CD14-positive monocyte (primary cell): ENCODE measurements at regions not wholly inside any gene's neighbourhood (a gene's known extent, or its start where the extent isn't known, plus 50 kb on each side); places are given as distances from the start of the nearest gene placed in this dataset.

Source experiments
- DNase-seq, 3 donors: peaks; one replicate each; pipeline ENCODE4 v3.0.0-alpha.2; 2011 to 2022
- H2AFZ ChIP-seq: 2 replicates; pipeline ENCODE4 v1.6.0; 2012; ENCODE audit warnings: mild to moderate bottlenecking, low read depth, low read length, inconsistent platforms; ENCODE audit not compliant: insufficient read depth, poor library complexity, severe bottlenecking
- H3K27ac ChIP-seq, 2 donors: 1 replicate in 1 of 2; 2 replicates in 1 of 2; pipeline ENCODE4 v1.5.1; 2012 to 2013; ENCODE audit warnings: low read length in 2 of 2, control low read depth in 1 of 2, inconsistent platforms in 1 of 2, low read depth in 1 of 2, mild to moderate bottlenecking in 1 of 2
- H3K27me3 ChIP-seq, 2 donors: one replicate each; pipeline versions ENCODE4 v1.6.0 to v1.6.1; 2011 to 2013; ENCODE audit warnings: low read length in 2 of 2; ENCODE audit not compliant: control insufficient read depth in 2 of 2, insufficient read depth in 2 of 2
- H3K36me3 ChIP-seq, 2 donors: replicated peaks in 1 of 2; 1 replicate in 1 of 2; 2 replicates in 1 of 2; pipeline versions ENCODE4 v1.5.1 to v1.6.1; 2012 to 2013; ENCODE audit warnings: low read length in 2 of 2, control low read depth in 1 of 2, inconsistent platforms in 1 of 2, mild to moderate bottlenecking in 1 of 2; ENCODE audit not compliant: insufficient read depth in 2 of 2, control insufficient read depth in 1 of 2
- H3K4me1 ChIP-seq, 2 donors: 1 replicate in 1 of 2; 2 replicates in 1 of 2; pipeline versions ENCODE4 v1.5.1 to v1.6.1; 2012 to 2013; ENCODE audit warnings: low read length in 2 of 2, control low read depth in 1 of 2, inconsistent platforms in 1 of 2, mild to moderate bottlenecking in 1 of 2, moderate library complexity in 1 of 2; ENCODE audit not compliant: insufficient read depth in 2 of 2, control insufficient read depth in 1 of 2
- H3K4me2 ChIP-seq: replicated peaks from 2 replicates; pipeline ENCODE3; 2012; ENCODE audit warnings: low read length, moderate library complexity, mild to moderate bottlenecking; ENCODE audit not compliant: poor library complexity, severe bottlenecking; ENCODE audit errors: extremely low read depth
- H3K4me3 ChIP-seq, 3 experiments: fragments of 200-600 bp in 1 of 3; sonication (generic) in 1 of 3; replicated peaks in 1 of 3; 1 replicate in 2 of 3; 2 replicates in 1 of 3; pipeline ENCODE4 v1.5.1; 2011 to 2013; ENCODE audit warnings: low read length in 3 of 3, mild to moderate bottlenecking in 3 of 3, control low read depth in 2 of 3, low read depth in 2 of 3, inconsistent platforms in 1 of 3, moderate library complexity in 1 of 3
- H3K79me2 ChIP-seq: 2 replicates; pipeline ENCODE4 v1.6.0; 2012; ENCODE audit warnings: mild to moderate bottlenecking, control low read depth, inconsistent platforms, low read length, moderate library complexity; ENCODE audit not compliant: insufficient read depth
- H3K9ac ChIP-seq: 2 replicates; pipeline ENCODE4 v1.6.0; 2017; ENCODE audit warnings: low read length, mild to moderate bottlenecking; ENCODE audit not compliant: insufficient read depth, poor library complexity, severe bottlenecking
- H3K9me3 ChIP-seq, 2 donors: replicated peaks in 1 of 2; 1 replicate in 1 of 2; 2 replicates in 1 of 2; pipeline versions ENCODE4 v1.5.1 to v1.6.1; 2012 to 2013; ENCODE audit warnings: low read length in 2 of 2, control low read depth in 1 of 2; ENCODE audit not compliant: control insufficient read depth in 1 of 2, insufficient read depth in 1 of 2
- H4K20me1 ChIP-seq: 2 replicates; pipeline ENCODE4 v1.6.0; 2012; ENCODE audit warnings: mild to moderate bottlenecking, low read length, control low read depth, moderate library complexity; ENCODE audit not compliant: insufficient read depth
- H3K27ac Mint-ChIP-seq, 7 donors: one replicate each; pipeline ENCODE4 v1.8.0; 2020; ENCODE audit warnings: mild to moderate bottlenecking in 7 of 7, mixed read lengths in 7 of 7, moderate library complexity in 6 of 7, inconsistent platforms in 2 of 7
- H3K27me3 Mint-ChIP-seq, 3 donors: one replicate each; pipeline ENCODE4 v1.8.0; 2021 to 2022; ENCODE audit warnings: low read depth in 3 of 3, mild to moderate bottlenecking in 3 of 3, mixed read lengths in 3 of 3, moderate library complexity in 3 of 3, inconsistent platforms in 1 of 3
- H3K36me3 Mint-ChIP-seq, 2 donors: one replicate each; pipeline ENCODE4 v1.8.0; 2020; ENCODE audit warnings: mixed read lengths in 2 of 2, inconsistent platforms in 1 of 2, mild to moderate bottlenecking in 1 of 2
- H3K4me1 Mint-ChIP-seq: one replicate; pipeline ENCODE4 v1.8.0; 2020; ENCODE audit warnings: mild to moderate bottlenecking, mixed read lengths
- H3K4me3 Mint-ChIP-seq, 2 donors: one replicate each; pipeline ENCODE4 v1.8.0; 2020; ENCODE audit warnings: mild to moderate bottlenecking in 2 of 2, mixed read lengths in 2 of 2, moderate library complexity in 1 of 2
- H3K9me3 Mint-ChIP-seq, 7 donors: one replicate each; pipeline ENCODE4 v1.8.0; 2020 to 2022; ENCODE audit warnings: mixed read lengths in 7 of 7, mild to moderate bottlenecking in 6 of 7, moderate library complexity in 6 of 7, inconsistent platforms in 2 of 7
- WGBS: methylation state at CpG from one replicate; pipeline ENCODE4 v1.1.5; 2013; ENCODE audit warnings: missing lambda C conversion rate; ENCODE audit not compliant: insufficient coverage; 5-methylcytosine and 5-hydroxymethylcytosine counted together
- intact Hi-C, 2 donors: fragments of 100-400 bp; cut with micrococcal nuclease; formaldehyde crosslinking; loops; one replicate each; pipeline versions ENCODE4 v1.15.0 to v1.15.1; 2023
- TF ChIP-seq, protein P1 (sequence below): fragments of 200-600 bp; IDR thresholded peaks from one replicate; pipeline ENCODE4 v1.8.0; 2022; ENCODE audit warnings: antibody characterized with exemption, mild to moderate bottlenecking

DNA sequence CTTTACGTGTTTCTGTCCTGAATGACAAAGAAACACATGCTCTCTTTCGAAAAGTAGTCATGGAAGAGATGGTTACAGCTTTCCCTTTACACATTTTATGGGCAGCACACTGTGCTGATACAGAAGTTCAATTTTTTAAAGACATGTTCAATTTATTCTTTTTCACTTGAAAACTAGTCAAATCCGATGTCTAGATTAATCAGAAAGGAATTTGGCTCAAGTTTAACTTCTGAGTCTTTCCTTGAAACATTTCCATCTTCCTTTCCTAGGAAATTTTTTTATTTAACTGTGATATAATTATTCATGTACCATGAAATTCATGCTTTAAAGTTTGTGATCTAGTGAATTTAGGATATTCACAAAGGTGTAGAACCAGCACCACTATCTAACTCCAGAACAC, 360.1 kb downstream of the TNS3 start:
- Histone ChIP-seq H3K27me3 (no peaks in the 10 kb centered on the region), H4K20me1 (no peaks in the 10 kb centered on the region), H3K79me2 (no peaks in the 10 kb centered on the region), H2AFZ (no peak overlapping the region), H3K27ac (no peak overlapping the region), H3K4me1 (peaks cover 6 to 10% of the 10 kb centered on the region in 2 donors), H3K9ac (no peak overlapping the region), H3K9me3 (no peaks in the 10 kb centered on the region), H3K4me2 (no peak overlapping the region), H3K36me3 (no peaks in the 10 kb centered on the region), H3K4me3 (no peak overlapping the region)
- H3K4me3 Mint-ChIP-seq = no peak overlapping the region
- H3K27me3 Mint-ChIP-seq = peaks cover 0 to 1% (median 0%) of the 10 kb centered on the region in 3 donors
- no peaks in the 10 kb centered on the region for H3K36me3 Mint-ChIP-seq
- DNase-seq = no peak
- peaks cover 0 to 7% (median 1%) of the 10 kb centered on the region in 7 donors for H3K9me3 Mint-ChIP-seq
- no peak overlapping the region for H3K27ac Mint-ChIP-seq
- no CpG with 5 or more reads among the region's 3 CpGs for WGBS
- TF ChIP-seq, protein P1, sequence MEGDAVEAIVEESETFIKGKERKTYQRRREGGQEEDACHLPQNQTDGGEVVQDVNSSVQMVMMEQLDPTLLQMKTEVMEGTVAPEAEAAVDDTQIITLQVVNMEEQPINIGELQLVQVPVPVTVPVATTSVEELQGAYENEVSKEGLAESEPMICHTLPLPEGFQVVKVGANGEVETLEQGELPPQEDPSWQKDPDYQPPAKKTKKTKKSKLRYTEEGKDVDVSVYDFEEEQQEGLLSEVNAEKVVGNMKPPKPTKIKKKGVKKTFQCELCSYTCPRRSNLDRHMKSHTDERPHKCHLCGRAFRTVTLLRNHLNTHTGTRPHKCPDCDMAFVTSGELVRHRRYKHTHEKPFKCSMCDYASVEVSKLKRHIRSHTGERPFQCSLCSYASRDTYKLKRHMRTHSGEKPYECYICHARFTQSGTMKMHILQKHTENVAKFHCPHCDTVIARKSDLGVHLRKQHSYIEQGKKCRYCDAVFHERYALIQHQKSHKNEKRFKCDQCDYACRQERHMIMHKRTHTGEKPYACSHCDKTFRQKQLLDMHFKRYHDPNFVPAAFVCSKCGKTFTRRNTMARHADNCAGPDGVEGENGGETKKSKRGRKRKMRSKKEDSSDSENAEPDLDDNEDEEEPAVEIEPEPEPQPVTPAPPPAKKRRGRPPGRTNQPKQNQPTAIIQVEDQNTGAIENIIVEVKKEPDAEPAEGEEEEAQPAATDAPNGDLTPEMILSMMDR = no peak
- intact Hi-C loops = no loop called here
- H3K4me1 Mint-ChIP-seq = peaks cover 11% of the 10 kb centered on the region

DNA sequence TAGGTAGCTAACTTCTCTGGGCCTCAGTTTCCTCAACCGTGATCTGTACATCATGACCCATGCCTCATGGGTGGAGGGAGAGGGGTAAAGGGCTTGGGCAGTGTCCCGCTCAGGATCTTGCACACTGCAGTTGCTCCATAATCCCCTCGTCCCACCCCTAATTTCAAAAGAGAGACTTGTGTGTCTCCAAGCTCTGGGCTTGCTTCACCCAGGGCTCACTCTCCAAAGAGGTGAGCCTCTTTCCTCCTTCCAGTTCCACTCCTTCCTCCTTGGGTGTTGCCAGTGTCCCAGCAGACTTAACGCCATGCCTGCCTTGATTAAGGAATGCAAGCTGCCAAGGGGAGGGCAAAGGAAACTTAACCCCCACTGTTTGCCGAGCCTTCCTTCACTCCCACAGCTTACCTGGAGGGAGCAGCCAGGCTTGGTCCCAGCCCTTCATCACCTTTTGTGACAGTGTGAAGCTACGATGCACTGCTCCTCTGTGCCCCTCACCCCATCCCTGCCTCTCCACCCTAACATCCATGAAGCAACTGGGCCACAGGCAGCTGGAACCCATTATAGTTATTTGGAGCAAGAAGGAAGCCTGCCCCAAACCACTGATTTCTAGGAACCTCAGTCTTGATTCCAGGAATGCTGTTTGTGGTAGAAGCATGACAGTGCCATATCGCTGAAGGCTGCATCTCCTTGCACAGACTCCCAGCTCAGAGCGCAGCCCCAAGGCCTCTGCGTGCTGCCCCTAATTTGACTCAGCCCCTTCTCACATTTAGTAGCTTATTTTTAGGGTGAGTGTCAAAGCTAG, 363.3 kb downstream of the TNS3 start:
- WGBS = 70% methylated on average over 2 of the region's 9 CpGs
- H3K4me3 Mint-ChIP-seq = no peak overlapping the region

More for the DNA sequence above, 363.3 kb downstream of the TNS3 start:
- Mint-ChIP-seq H3K9me3 (peaks cover 0 to 6% (median 0%) of the 10 kb centered on the region in 7 donors), H3K4me1 (no peaks in the 10 kb centered on the region), H3K36me3 (no peaks in the 10 kb centered on the region), H3K27me3 (no peaks in the 10 kb centered on the region), H3K27ac (no peak overlapping the region)
- no peak overlapping the region for H3K27ac ChIP-seq
- no peak for DNase-seq
- intact Hi-C loops = no loop called here
- no peaks in the 10 kb centered on the region for H3K79me2 ChIP-seq
- no peak overlapping the region for H3K4me3 ChIP-seq
- no peaks in the 10 kb centered on the region for H4K20me1 ChIP-seq
- H3K4me2 ChIP-seq = no peak overlapping the region
- H3K9me3 ChIP-seq = no peaks in the 10 kb centered on the region
- H2AFZ ChIP-seq = no peak overlapping the region
- TF ChIP-seq, protein P1 = no peak
- no peaks in the 10 kb centered on the region for H3K36me3 ChIP-seq
- H3K27me3 ChIP-seq = no peaks in the 10 kb centered on the region
- H3K4me1 ChIP-seq = no peaks in the 10 kb centered on the region
- no peak overlapping the region for H3K9ac ChIP-seq
